ENCODE measurements at regions not wholly inside any gene's neighbourhood (a gene's known extent, or its start where the extent isn't known, plus 50 kb on each side); places are given as distances from the start of the nearest gene placed in this dataset.

DNA sequence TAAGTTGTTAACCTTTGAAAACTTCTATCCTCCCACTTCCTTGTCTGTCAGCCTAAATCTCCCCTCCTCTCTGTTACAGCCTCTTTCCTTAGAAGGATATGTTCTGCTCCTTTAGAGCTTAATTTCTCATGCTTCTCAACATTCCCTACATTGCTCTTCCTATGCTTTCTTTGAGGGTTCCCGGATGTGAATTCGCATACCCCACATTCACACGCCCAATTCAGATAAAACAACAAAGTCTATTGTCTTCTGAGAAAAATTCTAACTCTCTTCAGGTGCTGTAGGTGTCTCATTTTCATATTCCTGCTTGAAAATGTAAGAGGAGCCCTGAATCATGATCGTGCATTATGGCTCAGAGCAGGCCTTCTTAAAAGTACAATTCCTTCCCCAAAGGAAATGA, 171.8 kb upstream of the DPH6 start:
- TF ChIP-seq, protein P1, sequence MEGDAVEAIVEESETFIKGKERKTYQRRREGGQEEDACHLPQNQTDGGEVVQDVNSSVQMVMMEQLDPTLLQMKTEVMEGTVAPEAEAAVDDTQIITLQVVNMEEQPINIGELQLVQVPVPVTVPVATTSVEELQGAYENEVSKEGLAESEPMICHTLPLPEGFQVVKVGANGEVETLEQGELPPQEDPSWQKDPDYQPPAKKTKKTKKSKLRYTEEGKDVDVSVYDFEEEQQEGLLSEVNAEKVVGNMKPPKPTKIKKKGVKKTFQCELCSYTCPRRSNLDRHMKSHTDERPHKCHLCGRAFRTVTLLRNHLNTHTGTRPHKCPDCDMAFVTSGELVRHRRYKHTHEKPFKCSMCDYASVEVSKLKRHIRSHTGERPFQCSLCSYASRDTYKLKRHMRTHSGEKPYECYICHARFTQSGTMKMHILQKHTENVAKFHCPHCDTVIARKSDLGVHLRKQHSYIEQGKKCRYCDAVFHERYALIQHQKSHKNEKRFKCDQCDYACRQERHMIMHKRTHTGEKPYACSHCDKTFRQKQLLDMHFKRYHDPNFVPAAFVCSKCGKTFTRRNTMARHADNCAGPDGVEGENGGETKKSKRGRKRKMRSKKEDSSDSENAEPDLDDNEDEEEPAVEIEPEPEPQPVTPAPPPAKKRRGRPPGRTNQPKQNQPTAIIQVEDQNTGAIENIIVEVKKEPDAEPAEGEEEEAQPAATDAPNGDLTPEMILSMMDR (conservative IDR thresholded peaks at IDR 0.05; ENCODE audit: low read depth, low read length) = no peak
- no peak for TF ChIP-seq MAFK (IDR thresholded peaks at IDR 0.05; ENCODE audit: low read depth, low read length)
- no peak for TF ChIP-seq RFX5 (IDR thresholded peaks at IDR 0.05; ENCODE audit: low read depth, low read length)

Data from IMR-90 (cell line).